ENCODE measurements at regions not wholly inside any gene's neighbourhood (a gene's known extent, or its start where the extent isn't known, plus 50 kb on each side); places are given as distances from the start of the nearest gene placed in this dataset.

- Histone ChIP-seq H3K9me2 (replicated peaks; ENCODE audit: insufficient read depth, low read length) (no peaks in the 10 kb centered on the region), H3K79me2 (ENCODE audit: insufficient read depth, low read length) (no peaks in the 10 kb centered on the region), H3K9ac (ENCODE audit: low read length) (no peak overlapping the region), H3K4me2 (ENCODE audit: low read depth, low read length, poor library complexity, severe bottlenecking) (no peak overlapping the region), H2AFZ (ENCODE audit: low read depth, low read length, severe bottlenecking) (no peak overlapping the region), H3K4me3 (ENCODE audit: insufficient read depth, low read length, poor library complexity, severe bottlenecking) (no peak overlapping the region), H3K27ac (ENCODE audit: low read depth, low read length) (no peak overlapping the region), H3K9me3 (ENCODE audit: insufficient read depth, low read length) (no peaks in the 10 kb centered on the region), H3K27me3 (ENCODE audit: low read length) (no peaks in the 10 kb centered on the region), H4K20me1 (ENCODE audit: low read depth, low read length) (no peaks in the 10 kb centered on the region), H3K36me3 (ENCODE audit: low read length) (no peaks in the 10 kb centered on the region), H3F3A (ENCODE audit: insufficient read depth) (no peaks in the 10 kb centered on the region)
- TF ChIP-seq EZH2phosphoT487 (conservative IDR thresholded peaks at IDR 0.05; ENCODE audit: low read length) = no peak
- TF ChIP-seq, protein P1, sequence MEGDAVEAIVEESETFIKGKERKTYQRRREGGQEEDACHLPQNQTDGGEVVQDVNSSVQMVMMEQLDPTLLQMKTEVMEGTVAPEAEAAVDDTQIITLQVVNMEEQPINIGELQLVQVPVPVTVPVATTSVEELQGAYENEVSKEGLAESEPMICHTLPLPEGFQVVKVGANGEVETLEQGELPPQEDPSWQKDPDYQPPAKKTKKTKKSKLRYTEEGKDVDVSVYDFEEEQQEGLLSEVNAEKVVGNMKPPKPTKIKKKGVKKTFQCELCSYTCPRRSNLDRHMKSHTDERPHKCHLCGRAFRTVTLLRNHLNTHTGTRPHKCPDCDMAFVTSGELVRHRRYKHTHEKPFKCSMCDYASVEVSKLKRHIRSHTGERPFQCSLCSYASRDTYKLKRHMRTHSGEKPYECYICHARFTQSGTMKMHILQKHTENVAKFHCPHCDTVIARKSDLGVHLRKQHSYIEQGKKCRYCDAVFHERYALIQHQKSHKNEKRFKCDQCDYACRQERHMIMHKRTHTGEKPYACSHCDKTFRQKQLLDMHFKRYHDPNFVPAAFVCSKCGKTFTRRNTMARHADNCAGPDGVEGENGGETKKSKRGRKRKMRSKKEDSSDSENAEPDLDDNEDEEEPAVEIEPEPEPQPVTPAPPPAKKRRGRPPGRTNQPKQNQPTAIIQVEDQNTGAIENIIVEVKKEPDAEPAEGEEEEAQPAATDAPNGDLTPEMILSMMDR (IDR thresholded peaks at IDR 0.05; ENCODE audit: insufficient read depth, low read length, poor library complexity, severe bottlenecking) = no peak
These were observed 710.1 kb upstream of the CELF2 start for GRCh38 chr10:10307551-10307950.

GRCh38 chr10:10310498-10310897 lies 707.2 kb upstream of the CELF2 start:
- H3K27ac ChIP-seq (ENCODE audit: low read depth, low read length) = no peak overlapping the region
- no peak overlapping the region for H3K4me2 ChIP-seq (ENCODE audit: low read depth, low read length, poor library complexity, severe bottlenecking)
- H3K9me3 ChIP-seq (ENCODE audit: insufficient read depth, low read length) = no peaks in the 10 kb centered on the region
- no peaks in the 10 kb centered on the region for H3K36me3 ChIP-seq (ENCODE audit: low read length)
- H3F3A ChIP-seq (ENCODE audit: insufficient read depth) = no peaks in the 10 kb centered on the region
- TF ChIP-seq, protein P1 (IDR thresholded peaks at IDR 0.05; ENCODE audit: insufficient read depth, low read length, poor library complexity, severe bottlenecking) = no peak
- no peak for TF ChIP-seq EZH2phosphoT487 (conservative IDR thresholded peaks at IDR 0.05; ENCODE audit: low read length)
- H3K79me2 ChIP-seq (ENCODE audit: insufficient read depth, low read length) = no peaks in the 10 kb centered on the region
- no peaks in the 10 kb centered on the region for H4K20me1 ChIP-seq (ENCODE audit: low read depth, low read length)
- H2AFZ ChIP-seq (ENCODE audit: low read depth, low read length, severe bottlenecking) = no peak overlapping the region
- H3K27me3 ChIP-seq (ENCODE audit: low read length) = no peaks in the 10 kb centered on the region
- H3K9ac ChIP-seq (ENCODE audit: low read length) = no peak overlapping the region
- no peak overlapping the region for H3K4me3 ChIP-seq (ENCODE audit: insufficient read depth, low read length, poor library complexity, severe bottlenecking)
- H3K9me2 ChIP-seq (replicated peaks; ENCODE audit: insufficient read depth, low read length) = no peaks in the 10 kb centered on the region

- no peaks in the 10 kb centered on the region for H4K20me1 ChIP-seq (ENCODE audit: low read depth, low read length)
- no peaks in the 10 kb centered on the region for H3K27me3 ChIP-seq (ENCODE audit: low read length)
- no peaks in the 10 kb centered on the region for H3K9me3 ChIP-seq (ENCODE audit: insufficient read depth, low read length)
- H3F3A ChIP-seq (ENCODE audit: insufficient read depth) = no peaks in the 10 kb centered on the region
- no peaks in the 10 kb centered on the region for H3K9me2 ChIP-seq (replicated peaks; ENCODE audit: insufficient read depth, low read length)
- no peak overlapping the region for H3K9ac ChIP-seq (ENCODE audit: low read length)
- H3K4me3 ChIP-seq (ENCODE audit: insufficient read depth, low read length, poor library complexity, severe bottlenecking) = no peak overlapping the region
- TF ChIP-seq, protein P1 (IDR thresholded peaks at IDR 0.05; ENCODE audit: insufficient read depth, low read length, poor library complexity, severe bottlenecking) = no peak
- no peak for TF ChIP-seq EZH2phosphoT487 (conservative IDR thresholded peaks at IDR 0.05; ENCODE audit: low read length)
- H2AFZ ChIP-seq (ENCODE audit: low read depth, low read length, severe bottlenecking) = no peak overlapping the region
- no peaks in the 10 kb centered on the region for H3K79me2 ChIP-seq (ENCODE audit: insufficient read depth, low read length)
- H3K36me3 ChIP-seq (ENCODE audit: low read length) = no peaks in the 10 kb centered on the region
- no peak overlapping the region for H3K27ac ChIP-seq (ENCODE audit: low read depth, low read length)
- H3K4me2 ChIP-seq (ENCODE audit: low read depth, low read length, poor library complexity, severe bottlenecking) = no peak overlapping the region
These were observed 705.7 kb upstream of the CELF2 start for GRCh38 chr10:10311966-10312365.
